SK-N-SH (cell line): ENCODE measurements at regions not wholly inside any gene's neighbourhood (a gene's known extent, or its start where the extent isn't known, plus 50 kb on each side); places are given as distances from the start of the nearest gene placed in this dataset.

Experiments
- CTCF ChIA-PET: fragments of 300-600, 350-600 bp; formaldehyde crosslinking; extraction: SDS; loops from one replicate; lab custom pipeline; 2021; lab: Yijun Ruan, JAX
- POLR2A ChIA-PET: fragments of 350-600 bp; sonication (Branson Sonifier 250); formaldehyde crosslinking; extraction: SDS; loops from one replicate; lab custom pipeline; 2020; ENCODE audit warnings: antibody characterized with exemption, inconsistent platforms; lab: Yijun Ruan, JAX
- DNase-seq: peaks from one replicate; pipeline ENCODE4 v3.0.0; 2012
- H2AFZ ChIP-seq: fragments of 200-600 bp; sonication (generic); 2 replicates; pipeline ENCODE4 v1.8.1; 2016; ENCODE audit warnings: antibody characterized with exemption, mild to moderate bottlenecking, low read depth
- H3F3A ChIP-seq: fragments of 200-600 bp; sonication (generic); replicated peaks from 2 replicates; pipeline ENCODE3; 2016; ENCODE audit warnings: antibody characterized with exemption, mild to moderate bottlenecking; ENCODE audit not compliant: insufficient read depth
- H3K27ac ChIP-seq, 2 experiments: fragments of 200-500 bp in 1 of 2; fragments of 200-600 bp in 1 of 2; sonication (Bioruptor generic) in 1 of 2; sonication (generic), shearing (Covaris generic) in 1 of 2; 2 replicates each; pipeline versions ENCODE4 v1.5.1 to v1.6.1; 2014 to 2016; ENCODE audit warnings: low read depth in 2 of 2, inconsistent platforms in 1 of 2, low read length in 1 of 2, mild to moderate bottlenecking in 1 of 2, mixed read lengths in 1 of 2
- H3K27me3 ChIP-seq: fragments of 200-600 bp; sonication (generic), shearing (Covaris generic); 2 replicates; pipeline ENCODE4 v1.6.1; 2016; ENCODE audit warnings: mixed run types; ENCODE audit not compliant: insufficient read depth
- H3K36me3 ChIP-seq, 2 experiments: fragments of 200-500 bp in 1 of 2; fragments of 200-600 bp in 1 of 2; sonication (Bioruptor generic) in 1 of 2; sonication (generic) in 1 of 2; replicated peaks in 1 of 2; 2 replicates each; pipeline versions ENCODE3 to v1.5.1; 2014 to 2016; ENCODE audit warnings: low read length in 1 of 2, mild to moderate bottlenecking in 1 of 2; ENCODE audit not compliant: insufficient read depth in 2 of 2, control insufficient read depth in 1 of 2
- H3K4me1 ChIP-seq, 2 experiments: fragments of 200-500 bp in 1 of 2; fragments of 200-600 bp in 1 of 2; sonication (Bioruptor generic) in 1 of 2; sonication (generic), shearing (Covaris generic) in 1 of 2; 2 replicates each; pipeline versions ENCODE4 v1.5.1 to v1.6.1; 2014 to 2016; ENCODE audit warnings: low read depth in 1 of 2, low read length in 1 of 2, mixed run types in 1 of 2; ENCODE audit not compliant: insufficient read depth in 2 of 2, control insufficient read depth in 1 of 2
- H3K4me2 ChIP-seq: fragments of 200-600 bp; sonication (generic), shearing (Covaris generic); 2 replicates; pipeline ENCODE4 v1.6.1; 2017; ENCODE audit warnings: mixed run types
- H3K4me3 ChIP-seq, 2 experiments: fragments of 200-500 bp in 1 of 2; fragments of 200-600 bp in 1 of 2; sonication (Bioruptor generic) in 1 of 2; sonication (generic), shearing (Covaris generic) in 1 of 2; 2 replicates each; pipeline versions ENCODE4 v1.5.1 to v1.8.1; 2014 to 2016; ENCODE audit warnings: low read depth in 2 of 2, inconsistent platforms in 1 of 2, low read length in 1 of 2, mild to moderate bottlenecking in 1 of 2, mixed read lengths in 1 of 2, moderate library complexity in 1 of 2
- H3K79me2 ChIP-seq: fragments of 200-600 bp; sonication (generic); 2 replicates; pipeline ENCODE4 v1.8.1; 2017; ENCODE audit warnings: mild to moderate bottlenecking; ENCODE audit not compliant: insufficient read depth
- H3K9ac ChIP-seq: fragments of 200-600 bp; sonication (generic); 2 replicates; pipeline ENCODE4 v1.6.1; 2017; ENCODE audit warnings: mixed run types
- H3K9me2 ChIP-seq: fragments of 200-600 bp; sonication (generic); 2 replicates; pipeline ENCODE4 v1.6.1; 2017; ENCODE audit warnings: mixed run types
- H3K9me3 ChIP-seq: fragments of 200-600 bp; sonication (generic); 2 replicates; pipeline ENCODE4 v1.6.1; 2017; ENCODE audit warnings: mixed run types, mild to moderate bottlenecking, moderate library complexity
- H4K20me1 ChIP-seq: fragments of 200-600 bp; sonication (generic); 2 replicates; pipeline ENCODE4 v1.6.1; 2017; ENCODE audit warnings: mild to moderate bottlenecking, mixed run types; ENCODE audit not compliant: insufficient read depth
- EZH2phosphoT487 ChIP-seq: fragments of 200-600 bp; sonication (generic); IDR thresholded peaks from 2 replicates; pipeline ENCODE4 v1.6.1; 2017; ENCODE audit warnings: low read depth, mixed run types, mild to moderate bottlenecking, antibody characterized with exemption, moderate library complexity, borderline replicate concordance
- FOXM1 ChIP-seq: IDR thresholded peaks from 2 replicates; pipeline ENCODE4 v1.4.0; 2012; ENCODE audit warnings: low read depth, mild to moderate bottlenecking
- JUND ChIP-seq: IDR thresholded peaks from 2 replicates; pipeline ENCODE4 v1.4.0; 2012
- MEF2A ChIP-seq: IDR thresholded peaks from 2 replicates; pipeline ENCODE4 v1.4.0; 2012; ENCODE audit warnings: low read depth, borderline replicate concordance
- NRF1 ChIP-seq: IDR thresholded peaks from 2 replicates; pipeline ENCODE4 v1.6.1; 2012; ENCODE audit warnings: low read depth, mild to moderate bottlenecking, low read length
- POLR2AphosphoS5 ChIP-seq: IDR thresholded peaks from 2 replicates; pipeline ENCODE4 v1.6.1; 2012; ENCODE audit warnings: low read depth, low read length
- RAD21 ChIP-seq: IDR thresholded peaks from 2 replicates; pipeline ENCODE4 v1.6.1; 2012; ENCODE audit warnings: mild to moderate bottlenecking, low read length
- REST ChIP-seq: IDR thresholded peaks from 2 replicates; pipeline ENCODE4 v1.6.1; 2012; ENCODE audit warnings: mild to moderate bottlenecking, low read depth, low read length, moderate library complexity
- RFX5 ChIP-seq: IDR thresholded peaks from 2 replicates; pipeline ENCODE4 v1.6.1; 2012; ENCODE audit warnings: mild to moderate bottlenecking, improper control_type of control experiment, low read length
- RXRA ChIP-seq: IDR thresholded peaks from 2 replicates; pipeline ENCODE4 v1.4.0; 2012; ENCODE audit warnings: low read depth, mild to moderate bottlenecking, borderline replicate concordance
- SMC3 ChIP-seq: IDR thresholded peaks from 2 replicates; pipeline ENCODE4 v1.6.1; 2012; ENCODE audit warnings: low read depth, low read length, improper control_type of control experiment
- TCF12 ChIP-seq: IDR thresholded peaks from 2 replicates; pipeline ENCODE4 v1.4.0; 2012
- USF2 ChIP-seq: fragments of 150-350 bp; IDR thresholded peaks from 2 replicates; pipeline ENCODE4 v1.6.1; 2017; ENCODE audit warnings: antibody characterized with exemption, low read length, low read depth, borderline replicate concordance
- YY1 ChIP-seq: IDR thresholded peaks from 2 replicates; pipeline ENCODE4 v1.4.0; 2012; ENCODE audit warnings: low read depth, mild to moderate bottlenecking
- WGBS: methylation state at CpG from one replicate; pipeline ENCODE4 v1.1.6; 2017; ENCODE audit warnings: low lambda C conversion rate; 5-methylcytosine and 5-hydroxymethylcytosine counted together
- TF ChIP-seq, protein P1 (sequence below): fragments of 150-350 bp; IDR thresholded peaks from 2 replicates; pipeline ENCODE4 v1.6.1; 2016; ENCODE audit warnings: mild to moderate bottlenecking, low read depth, low read length

- H2AFZ ChIP-seq: no peak overlapping the region
- ChIA-PET CTCF (no interaction called here), POLR2A (no interaction called here)
- H3K4me1 ChIP-seq: no peaks in the 10 kb centered on the region
- H3K27ac ChIP-seq: no peak overlapping the region
- no peaks in the 10 kb centered on the region for H3K36me3 ChIP-seq
- H3K9me3 ChIP-seq: no peaks in the 10 kb centered on the region
- no peak overlapping the region for H3K4me3 ChIP-seq
- WGBS: 10% methylated on average over 5 of the region's 9 CpGs
- H3K4me2 ChIP-seq: no peak overlapping the region
- TF ChIP-seq YY1: no peak
- no peak for TF ChIP-seq MEF2A
- no peak for TF ChIP-seq TCF12
- no peak for TF ChIP-seq FOXM1
- no peak for TF ChIP-seq JUND
- TF ChIP-seq SMC3: no peak
- no peak for TF ChIP-seq POLR2AphosphoS5
- TF ChIP-seq, protein P1, sequence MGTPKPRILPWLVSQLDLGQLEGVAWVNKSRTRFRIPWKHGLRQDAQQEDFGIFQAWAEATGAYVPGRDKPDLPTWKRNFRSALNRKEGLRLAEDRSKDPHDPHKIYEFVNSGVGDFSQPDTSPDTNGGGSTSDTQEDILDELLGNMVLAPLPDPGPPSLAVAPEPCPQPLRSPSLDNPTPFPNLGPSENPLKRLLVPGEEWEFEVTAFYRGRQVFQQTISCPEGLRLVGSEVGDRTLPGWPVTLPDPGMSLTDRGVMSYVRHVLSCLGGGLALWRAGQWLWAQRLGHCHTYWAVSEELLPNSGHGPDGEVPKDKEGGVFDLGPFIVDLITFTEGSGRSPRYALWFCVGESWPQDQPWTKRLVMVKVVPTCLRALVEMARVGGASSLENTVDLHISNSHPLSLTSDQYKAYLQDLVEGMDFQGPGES: no peak
- TF ChIP-seq USF2: no peak
- TF ChIP-seq RXRA: no peak
- peaks cover 69% of the 10 kb centered on the region for H3K27me3 ChIP-seq
- H3K9ac ChIP-seq: no peak overlapping the region
- no peaks in the 10 kb centered on the region for H3K79me2 ChIP-seq
- H3F3A ChIP-seq: no peaks in the 10 kb centered on the region
- H3K9me2 ChIP-seq: no peaks in the 10 kb centered on the region
- no peaks in the 10 kb centered on the region for H4K20me1 ChIP-seq
- DNase-seq: no peak
Observed at GRCh38 chr16:86088816-86089215, 189.9 kb downstream of the IRF8 start.

DNA sequence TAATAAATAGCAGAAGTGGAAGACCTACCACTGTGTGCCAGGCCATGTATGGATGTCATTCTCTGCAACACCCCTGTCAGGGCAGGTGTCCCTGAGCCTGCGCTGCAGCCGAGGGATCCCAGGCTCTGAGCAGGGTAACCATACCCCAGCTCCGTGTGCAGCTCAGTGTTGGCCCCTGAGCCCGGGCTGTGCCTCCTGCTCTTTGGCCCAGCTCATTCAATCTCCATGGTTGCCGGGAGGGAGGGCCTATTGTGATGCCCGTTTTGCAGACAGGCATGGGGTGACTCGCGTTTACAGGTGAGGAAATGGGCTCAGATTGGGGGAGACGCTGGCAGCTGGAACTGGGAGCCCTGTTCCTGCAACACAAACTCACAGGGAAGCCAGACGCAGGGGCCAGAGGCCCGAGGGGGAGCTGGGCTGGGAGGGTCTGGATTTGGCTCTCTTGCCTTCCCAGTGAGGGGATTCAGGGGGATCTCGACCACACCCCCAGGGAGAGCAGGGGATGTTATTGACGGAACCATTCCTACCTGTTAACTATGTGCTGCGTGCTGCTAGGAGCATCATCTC lies 190.5 kb downstream of the IRF8 start:
- ChIA-PET CTCF (no interaction called here), POLR2A (no interaction called here)
- Histone ChIP-seq H3K79me2 (no peaks in the 10 kb centered on the region), H3F3A (no peaks in the 10 kb centered on the region), H3K36me3 (no peaks in the 10 kb centered on the region), H3K9me3 (no peaks in the 10 kb centered on the region), H2AFZ (no peak overlapping the region), H3K9ac (no peak overlapping the region), H4K20me1 (no peaks in the 10 kb centered on the region), H3K4me1 (no peaks in the 10 kb centered on the region), H3K9me2 (no peaks in the 10 kb centered on the region), H3K27me3 (peaks cover 68% of the 10 kb centered on the region), H3K4me3 (no peak overlapping the region), H3K4me2 (no peak overlapping the region), H3K27ac (no peak overlapping the region)
- WGBS: 13% methylated on average over 9 of the region's 14 CpGs
- no peak for DNase-seq
- TF ChIP-seq RAD21 (no peak), YY1 (no peak), RFX5 (no peak)

DNA sequence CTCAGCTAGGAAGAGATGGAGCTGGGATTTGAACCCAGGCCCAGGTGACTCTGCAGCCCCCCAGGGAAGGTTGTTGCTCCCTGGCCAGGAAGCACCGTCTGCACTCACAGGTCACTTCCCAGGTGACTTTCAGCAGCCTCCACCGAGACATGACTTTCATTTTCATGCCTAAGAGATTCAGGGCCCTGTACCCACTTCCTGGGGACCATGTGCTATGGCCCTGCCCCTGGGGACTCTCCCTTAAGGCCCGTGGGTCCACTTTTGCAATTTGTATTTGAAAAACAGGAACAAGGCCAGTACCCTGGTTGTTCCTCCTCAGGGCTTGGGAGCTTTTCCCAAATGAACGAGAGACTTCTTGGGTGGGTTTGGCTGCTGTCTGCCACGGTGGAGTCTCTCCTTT lies 191.0 kb downstream of the IRF8 start:
- Histone ChIP-seq H4K20me1 (no peaks in the 10 kb centered on the region), H3K79me2 (no peaks in the 10 kb centered on the region), H3K9ac (no peak overlapping the region), H3K27me3 (peaks cover 68% of the 10 kb centered on the region), H3K9me3 (no peaks in the 10 kb centered on the region), H3K4me3 (no peak overlapping the region), H3F3A (no peaks in the 10 kb centered on the region), H2AFZ (no peak overlapping the region), H3K36me3 (no peaks in the 10 kb centered on the region), H3K27ac (no peak overlapping the region), H3K9me2 (no peaks in the 10 kb centered on the region), H3K4me2 (no peak overlapping the region), H3K4me1 (no peaks in the 10 kb centered on the region)
- TF ChIP-seq RXRA: no peak
- no peak for TF ChIP-seq REST
- TF ChIP-seq NRF1: no peak
- no peak for TF ChIP-seq EZH2phosphoT487
- ChIA-PET POLR2A (no interaction called here), CTCF (interaction anchor here (1.9 kb wide), 1 partner anchor 17 kb away, joined by 5 read pairs; no protein-coding TSS in a partner anchor)
- 4% methylated on average over 5 of the region's 5 CpGs for WGBS
- no peak for DNase-seq
